Esophagus muscularis mucosa (tissue), 3 donors: ENCODE measurements at regions not wholly inside any gene's neighbourhood (a gene's known extent, or its start where the extent isn't known, plus 50 kb on each side); places are given as distances from the start of the nearest gene placed in this dataset.

ENCODE experiments used
- CTCF ChIP-seq, 3 experiments: fragments of 200-600 bp in 2 of 3; fragments of 450-650 bp in 1 of 3; sonication (generic) in 2 of 3; IDR thresholded peaks; one replicate each; pipeline ENCODE4 v1.5.1; 2017 to 2019; ENCODE audit warnings: antibody characterized with exemption in 3 of 3, mild to moderate bottlenecking in 2 of 3, moderate library complexity in 1 of 3
- POLR2A ChIP-seq: fragments of 450-650 bp; IDR thresholded peaks from one replicate; pipeline ENCODE4 v1.6.1; 2017; ENCODE audit warnings: antibody characterized with exemption, moderate library complexity, mild to moderate bottlenecking, low read depth
- POLR2AphosphoS5 ChIP-seq, 2 donors: sonication (generic); formaldehyde crosslinking; IDR thresholded peaks; one replicate each; pipeline ENCODE4 v1.6.1; 2017; ENCODE audit warnings: antibody characterized with exemption in 2 of 2

DNA sequence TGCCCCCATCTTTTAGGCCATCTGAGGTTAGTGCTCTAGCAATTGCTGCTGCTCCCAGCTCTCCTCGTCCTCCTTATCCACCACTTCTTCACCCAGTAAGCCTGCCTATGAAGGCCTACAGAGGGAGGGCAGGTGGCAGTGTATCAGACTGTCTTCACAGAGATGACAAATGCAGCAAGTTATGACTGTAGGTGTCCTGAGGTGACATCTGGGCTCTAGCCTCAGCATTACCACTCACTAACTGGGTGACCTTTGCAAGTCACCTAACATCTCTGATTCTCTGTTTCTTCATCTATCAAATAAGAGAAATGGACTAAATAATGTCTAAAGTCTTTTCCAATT is 151.6 kb downstream of the NOC3L start:
- TF ChIP-seq CTCF (IDR thresholded peaks at IDR 0.05) (no peak), POLR2AphosphoS5 (IDR thresholded peaks at IDR 0.05) (no peak), POLR2A (no peak)
